CD14-positive monocyte (primary cell): ENCODE measurements at regions not wholly inside any gene's neighbourhood (a gene's known extent, or its start where the extent isn't known, plus 50 kb on each side); places are given as distances from the start of the nearest gene placed in this dataset.

ENCODE experiments used
- DNase-seq, 3 donors: peaks; one replicate each; pipeline ENCODE4 v3.0.0-alpha.2; 2011 to 2022
- H2AFZ ChIP-seq: 2 replicates; pipeline ENCODE4 v1.6.0; 2012; ENCODE audit warnings: mild to moderate bottlenecking, low read depth, low read length, inconsistent platforms; ENCODE audit not compliant: insufficient read depth, poor library complexity, severe bottlenecking
- H3K27ac ChIP-seq, 2 donors: 1 replicate in 1 of 2; 2 replicates in 1 of 2; pipeline ENCODE4 v1.5.1; 2012 to 2013; ENCODE audit warnings: low read length in 2 of 2, control low read depth in 1 of 2, inconsistent platforms in 1 of 2, low read depth in 1 of 2, mild to moderate bottlenecking in 1 of 2
- H3K27me3 ChIP-seq, 2 donors: one replicate each; pipeline versions ENCODE4 v1.6.0 to v1.6.1; 2011 to 2013; ENCODE audit warnings: low read length in 2 of 2; ENCODE audit not compliant: control insufficient read depth in 2 of 2, insufficient read depth in 2 of 2
- H3K36me3 ChIP-seq, 2 donors: replicated peaks in 1 of 2; 1 replicate in 1 of 2; 2 replicates in 1 of 2; pipeline versions ENCODE4 v1.5.1 to v1.6.1; 2012 to 2013; ENCODE audit warnings: low read length in 2 of 2, control low read depth in 1 of 2, inconsistent platforms in 1 of 2, mild to moderate bottlenecking in 1 of 2; ENCODE audit not compliant: insufficient read depth in 2 of 2, control insufficient read depth in 1 of 2
- H3K4me1 ChIP-seq, 2 donors: 1 replicate in 1 of 2; 2 replicates in 1 of 2; pipeline versions ENCODE4 v1.5.1 to v1.6.1; 2012 to 2013; ENCODE audit warnings: low read length in 2 of 2, control low read depth in 1 of 2, inconsistent platforms in 1 of 2, mild to moderate bottlenecking in 1 of 2, moderate library complexity in 1 of 2; ENCODE audit not compliant: insufficient read depth in 2 of 2, control insufficient read depth in 1 of 2
- H3K4me2 ChIP-seq: replicated peaks from 2 replicates; pipeline ENCODE3; 2012; ENCODE audit warnings: low read length, moderate library complexity, mild to moderate bottlenecking; ENCODE audit not compliant: poor library complexity, severe bottlenecking; ENCODE audit errors: extremely low read depth
- H3K4me3 ChIP-seq, 3 experiments: fragments of 200-600 bp in 1 of 3; sonication (generic) in 1 of 3; replicated peaks in 1 of 3; 1 replicate in 2 of 3; 2 replicates in 1 of 3; pipeline ENCODE4 v1.5.1; 2011 to 2013; ENCODE audit warnings: low read length in 3 of 3, mild to moderate bottlenecking in 3 of 3, control low read depth in 2 of 3, low read depth in 2 of 3, inconsistent platforms in 1 of 3, moderate library complexity in 1 of 3
- H3K79me2 ChIP-seq: 2 replicates; pipeline ENCODE4 v1.6.0; 2012; ENCODE audit warnings: mild to moderate bottlenecking, control low read depth, inconsistent platforms, low read length, moderate library complexity; ENCODE audit not compliant: insufficient read depth
- H3K9ac ChIP-seq: 2 replicates; pipeline ENCODE4 v1.6.0; 2017; ENCODE audit warnings: low read length, mild to moderate bottlenecking; ENCODE audit not compliant: insufficient read depth, poor library complexity, severe bottlenecking
- H3K9me3 ChIP-seq, 2 donors: replicated peaks in 1 of 2; 1 replicate in 1 of 2; 2 replicates in 1 of 2; pipeline versions ENCODE4 v1.5.1 to v1.6.1; 2012 to 2013; ENCODE audit warnings: low read length in 2 of 2, control low read depth in 1 of 2; ENCODE audit not compliant: control insufficient read depth in 1 of 2, insufficient read depth in 1 of 2
- H4K20me1 ChIP-seq: 2 replicates; pipeline ENCODE4 v1.6.0; 2012; ENCODE audit warnings: mild to moderate bottlenecking, low read length, control low read depth, moderate library complexity; ENCODE audit not compliant: insufficient read depth
- H3K27ac Mint-ChIP-seq, 7 donors: one replicate each; pipeline ENCODE4 v1.8.0; 2020; ENCODE audit warnings: mild to moderate bottlenecking in 7 of 7, mixed read lengths in 7 of 7, moderate library complexity in 6 of 7, inconsistent platforms in 2 of 7
- H3K27me3 Mint-ChIP-seq, 3 donors: one replicate each; pipeline ENCODE4 v1.8.0; 2021 to 2022; ENCODE audit warnings: low read depth in 3 of 3, mild to moderate bottlenecking in 3 of 3, mixed read lengths in 3 of 3, moderate library complexity in 3 of 3, inconsistent platforms in 1 of 3
- H3K36me3 Mint-ChIP-seq, 2 donors: one replicate each; pipeline ENCODE4 v1.8.0; 2020; ENCODE audit warnings: mixed read lengths in 2 of 2, inconsistent platforms in 1 of 2, mild to moderate bottlenecking in 1 of 2
- H3K4me1 Mint-ChIP-seq: one replicate; pipeline ENCODE4 v1.8.0; 2020; ENCODE audit warnings: mild to moderate bottlenecking, mixed read lengths
- H3K4me3 Mint-ChIP-seq, 2 donors: one replicate each; pipeline ENCODE4 v1.8.0; 2020; ENCODE audit warnings: mild to moderate bottlenecking in 2 of 2, mixed read lengths in 2 of 2, moderate library complexity in 1 of 2
- H3K9me3 Mint-ChIP-seq, 7 donors: one replicate each; pipeline ENCODE4 v1.8.0; 2020 to 2022; ENCODE audit warnings: mixed read lengths in 7 of 7, mild to moderate bottlenecking in 6 of 7, moderate library complexity in 6 of 7, inconsistent platforms in 2 of 7
- WGBS: methylation state at CpG from one replicate; pipeline ENCODE4 v1.1.5; 2013; ENCODE audit warnings: missing lambda C conversion rate; ENCODE audit not compliant: insufficient coverage; 5-methylcytosine and 5-hydroxymethylcytosine counted together
- intact Hi-C, 2 donors: fragments of 100-400 bp; cut with micrococcal nuclease; formaldehyde crosslinking; loops; one replicate each; pipeline versions ENCODE4 v1.15.0 to v1.15.1; 2023
- TF ChIP-seq, protein P1 (sequence below): fragments of 200-600 bp; IDR thresholded peaks from one replicate; pipeline ENCODE4 v1.8.0; 2022; ENCODE audit warnings: antibody characterized with exemption, mild to moderate bottlenecking

DNA sequence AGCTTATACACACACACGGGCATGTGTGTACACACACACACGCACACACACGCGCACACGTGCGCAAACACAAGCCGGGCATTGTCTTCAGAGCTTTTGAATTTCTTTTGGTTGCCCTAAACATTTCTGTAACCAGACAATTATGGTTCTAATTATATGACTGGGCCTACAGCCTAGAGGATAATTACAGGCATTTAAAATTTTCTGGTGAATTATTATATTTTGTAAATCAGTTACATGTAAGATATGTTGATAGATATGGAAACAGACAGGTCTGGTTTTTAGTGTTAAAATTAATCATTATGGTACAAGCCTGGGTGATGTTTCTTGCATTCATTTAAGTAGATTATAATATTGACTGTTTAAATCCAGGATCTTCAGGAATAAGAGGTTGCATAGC lies 1120.5 kb downstream of the ADGRL3 start:
- H3K27ac Mint-ChIP-seq, result no peak overlapping the region
- 82% methylated on average over 7 of the region's 7 CpGs for WGBS

DNA sequence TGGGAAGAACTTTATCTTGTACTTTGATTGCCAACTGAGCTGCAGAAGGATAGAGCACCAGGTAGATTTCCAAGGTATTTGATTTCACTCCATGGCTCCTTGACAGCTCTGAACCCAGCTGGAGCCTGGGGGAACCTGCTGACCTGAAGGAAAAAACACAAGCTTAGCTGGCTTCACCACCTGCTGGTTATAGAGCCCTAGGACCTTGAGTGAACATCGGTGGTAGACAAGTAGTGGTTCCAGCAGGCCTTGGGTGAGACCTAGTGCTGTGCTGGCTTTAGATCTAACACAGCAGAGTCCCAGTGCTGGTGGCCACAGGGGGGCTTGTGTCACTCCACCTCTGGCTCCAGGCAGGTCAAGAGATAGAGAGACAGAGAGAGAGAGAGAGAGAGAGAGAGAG lies 1102.6 kb downstream of the ADGRL3 start:
- Histone ChIP-seq H3K9me3 (peaks cover 3 to 16% of the 10 kb centered on the region in 2 donors), H3K4me3 (no peak overlapping the region), H3K9ac (no peak overlapping the region), H4K20me1 (no peaks in the 10 kb centered on the region), H2AFZ (no peak overlapping the region), H3K36me3 (no peaks in the 10 kb centered on the region), H3K27ac (no peak overlapping the region), H3K27me3 (no peaks in the 10 kb centered on the region), H3K4me1 (no peaks in the 10 kb centered on the region), H3K4me2 (no peak overlapping the region), H3K79me2 (no peaks in the 10 kb centered on the region)
- TF ChIP-seq, protein P1, sequence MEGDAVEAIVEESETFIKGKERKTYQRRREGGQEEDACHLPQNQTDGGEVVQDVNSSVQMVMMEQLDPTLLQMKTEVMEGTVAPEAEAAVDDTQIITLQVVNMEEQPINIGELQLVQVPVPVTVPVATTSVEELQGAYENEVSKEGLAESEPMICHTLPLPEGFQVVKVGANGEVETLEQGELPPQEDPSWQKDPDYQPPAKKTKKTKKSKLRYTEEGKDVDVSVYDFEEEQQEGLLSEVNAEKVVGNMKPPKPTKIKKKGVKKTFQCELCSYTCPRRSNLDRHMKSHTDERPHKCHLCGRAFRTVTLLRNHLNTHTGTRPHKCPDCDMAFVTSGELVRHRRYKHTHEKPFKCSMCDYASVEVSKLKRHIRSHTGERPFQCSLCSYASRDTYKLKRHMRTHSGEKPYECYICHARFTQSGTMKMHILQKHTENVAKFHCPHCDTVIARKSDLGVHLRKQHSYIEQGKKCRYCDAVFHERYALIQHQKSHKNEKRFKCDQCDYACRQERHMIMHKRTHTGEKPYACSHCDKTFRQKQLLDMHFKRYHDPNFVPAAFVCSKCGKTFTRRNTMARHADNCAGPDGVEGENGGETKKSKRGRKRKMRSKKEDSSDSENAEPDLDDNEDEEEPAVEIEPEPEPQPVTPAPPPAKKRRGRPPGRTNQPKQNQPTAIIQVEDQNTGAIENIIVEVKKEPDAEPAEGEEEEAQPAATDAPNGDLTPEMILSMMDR, result no peak
- intact Hi-C loops, result no loop called here
- Mint-ChIP-seq H3K27ac (peak overlapping the region in 1 of 7 donors; percentile 51), H3K4me3 (no peak overlapping the region), H3K36me3 (no peaks in the 10 kb centered on the region), H3K4me1 (no peaks in the 10 kb centered on the region), H3K9me3 (peaks cover 2 to 18% (median 6%) of the 10 kb centered on the region in 7 donors), H3K27me3 (peaks cover 0 to 2% (median 0%) of the 10 kb centered on the region in 3 donors)
- no peak for DNase-seq
- WGBS, result 100% methylated on average over 1 of the region's 1 CpG

More for the DNA sequence above, 1120.5 kb downstream of the ADGRL3 start:
- no peaks in the 10 kb centered on the region for H4K20me1 ChIP-seq
- DNase-seq, result no peak
- H3K4me3 ChIP-seq, result no peak overlapping the region
- Mint-ChIP-seq H3K27me3 (no peaks in the 10 kb centered on the region), H3K4me3 (no peak overlapping the region), H3K4me1 (no peaks in the 10 kb centered on the region), H3K36me3 (no peaks in the 10 kb centered on the region), H3K9me3 (peaks cover 1 to 10% (median 3%) of the 10 kb centered on the region in 7 donors)
- no peak overlapping the region for H3K27ac ChIP-seq
- H3K4me1 ChIP-seq, result no peaks in the 10 kb centered on the region
- no peak overlapping the region for H3K4me2 ChIP-seq
- no peaks in the 10 kb centered on the region for H3K36me3 ChIP-seq
- H3K9ac ChIP-seq, result no peak overlapping the region
- no peaks in the 10 kb centered on the region for H3K9me3 ChIP-seq
- intact Hi-C loops, result no loop called here
- no peaks in the 10 kb centered on the region for H3K27me3 ChIP-seq
- no peaks in the 10 kb centered on the region for H3K79me2 ChIP-seq
- H2AFZ ChIP-seq, result no peak overlapping the region
- TF ChIP-seq, protein P1, result no peak
